GM21619 (cell line): ENCODE measurements at regions not wholly inside any gene's neighbourhood (a gene's known extent, or its start where the extent isn't known, plus 50 kb on each side); places are given as distances from the start of the nearest gene placed in this dataset.
"Not testable (repeated sequence)": the region's sequence is repeated elsewhere in the genome, so short reads cannot be mapped to it uniquely, and the experiment has no call there.

Source experiments
- ATAC-seq: cut with Tn5 transposase; IDR thresholded peaks from one replicate; pipeline ENCODE4 v1.9.1; 2021; ENCODE audit not compliant: unreplicated experiment

DNA sequence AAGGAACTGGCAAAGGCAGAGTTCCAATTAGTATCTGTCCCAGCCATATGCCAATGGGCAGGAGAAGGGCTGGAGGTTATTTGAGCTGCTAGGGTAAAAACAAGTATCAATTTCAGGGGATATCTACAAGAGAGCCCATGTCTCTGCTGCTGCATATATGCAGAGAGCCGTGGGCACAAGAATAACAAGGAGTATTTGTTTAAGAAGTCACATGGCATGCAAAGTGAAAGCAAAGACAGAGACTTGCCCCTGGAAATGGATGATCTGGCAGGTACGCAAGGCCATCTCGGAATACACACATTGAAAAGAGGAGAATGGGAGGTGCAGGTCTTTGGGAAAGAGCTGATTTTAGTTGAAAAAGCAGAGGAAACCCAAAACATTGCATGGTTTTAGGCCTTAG is 170.6 kb downstream of the EVA1A start:
- ATAC-seq: no peak

DNA sequence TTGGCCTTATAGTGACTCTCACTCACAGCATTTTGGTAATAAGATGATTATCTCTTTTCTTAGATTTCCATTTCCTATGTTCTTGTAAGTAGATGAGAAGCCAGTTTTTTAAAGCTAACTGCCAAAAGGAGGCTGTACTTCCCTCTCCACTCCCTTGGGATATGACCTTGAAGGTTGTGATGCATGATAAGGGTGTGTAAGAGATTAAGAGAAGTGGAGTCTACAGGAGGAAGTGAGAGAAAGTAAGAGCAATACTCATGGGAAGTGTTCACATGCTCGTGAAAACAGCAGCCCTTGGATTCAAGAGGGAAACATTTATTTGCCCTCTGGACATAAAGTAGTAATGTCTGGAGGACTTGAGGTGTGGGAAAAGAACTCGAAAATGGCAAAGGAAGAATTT is 171.5 kb downstream of the EVA1A start:
- ATAC-seq: no peak

- ATAC-seq: no peak
Measured at GRCh38 chr2:75381032-75381431, 179.7 kb downstream of the EVA1A start.

DNA sequence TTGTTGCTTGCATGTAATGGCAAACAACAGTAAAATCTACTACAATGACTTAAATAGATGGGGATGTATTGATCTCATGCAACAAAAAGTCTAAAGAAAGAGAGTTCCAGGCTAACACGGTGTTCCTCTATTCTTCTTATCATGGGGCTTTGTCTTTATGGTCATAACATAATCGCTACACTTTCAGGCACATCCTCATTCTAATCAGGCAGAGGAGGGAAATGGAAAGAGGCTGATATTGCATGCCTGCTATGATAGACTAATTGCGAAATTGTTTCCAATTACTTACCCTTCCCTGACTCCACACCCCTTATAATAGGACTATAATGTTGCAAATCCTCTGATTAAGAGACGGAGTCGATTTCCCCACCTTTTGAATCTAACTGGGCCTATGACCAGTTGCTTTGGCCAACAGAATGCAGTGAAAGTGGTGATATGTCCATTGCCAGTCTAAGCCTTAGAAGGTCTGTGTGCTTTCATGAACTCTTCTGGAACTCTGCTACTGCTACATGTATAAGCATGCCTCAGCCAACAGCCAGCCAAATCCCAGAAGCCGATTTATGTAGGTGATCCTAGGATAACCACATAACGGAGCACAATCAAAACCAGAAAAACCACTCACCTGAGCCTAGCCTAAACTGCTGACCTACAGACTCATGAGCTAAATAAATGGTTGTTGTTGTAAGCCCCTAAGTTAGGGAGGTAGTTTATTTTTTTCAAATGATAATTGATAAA is 180.3 kb upstream of the TACR1 start:
- ATAC-seq: no peak

- no peak for ATAC-seq
Measured at GRCh38 chr2:75375646-75376582, 176.6 kb upstream of the TACR1 start.

- ATAC-seq: not testable (repeated sequence)
Measured at GRCh38 chr2:75374414-75374957, 175.2 kb upstream of the TACR1 start.

DNA sequence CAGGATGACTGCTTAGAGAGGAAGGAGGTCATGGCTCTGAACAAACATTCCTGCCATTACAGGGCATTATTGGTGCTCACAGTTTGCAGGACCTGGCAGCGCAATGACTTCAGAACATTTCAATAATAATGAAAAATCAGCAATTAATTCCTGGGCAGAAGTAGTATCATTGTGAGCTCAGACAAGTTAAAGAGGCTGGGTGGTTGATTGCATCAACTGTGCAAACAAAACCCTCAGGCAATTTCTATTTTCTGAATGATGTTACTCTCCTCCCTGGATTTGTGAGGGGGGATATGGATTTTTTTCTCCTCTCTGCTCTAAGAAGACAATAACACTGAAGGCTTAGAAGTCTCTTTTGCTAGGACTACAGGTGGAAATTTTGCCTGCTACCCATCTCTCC is 168.1 kb upstream of the TACR1 start:
- no peak for ATAC-seq

DNA sequence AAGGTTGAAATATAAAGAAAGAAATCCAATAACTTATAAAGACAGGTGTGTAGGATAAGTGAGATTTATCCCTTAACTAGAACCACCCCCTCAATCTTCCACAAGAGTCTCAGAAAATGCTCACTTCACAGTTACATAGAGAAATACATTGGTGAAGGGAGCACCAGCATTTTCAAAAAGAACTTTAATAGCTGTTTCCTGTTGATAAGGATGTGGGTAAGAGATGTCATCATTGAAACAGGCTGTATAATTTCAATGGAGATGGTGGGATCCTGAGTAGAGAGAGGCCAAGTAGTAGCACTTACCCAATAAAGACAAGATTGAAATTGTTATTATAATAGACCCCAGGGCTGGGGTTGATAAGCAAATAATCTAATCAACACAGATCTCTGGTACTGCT is 162.2 kb upstream of the TACR1 start:
- no peak for ATAC-seq

DNA sequence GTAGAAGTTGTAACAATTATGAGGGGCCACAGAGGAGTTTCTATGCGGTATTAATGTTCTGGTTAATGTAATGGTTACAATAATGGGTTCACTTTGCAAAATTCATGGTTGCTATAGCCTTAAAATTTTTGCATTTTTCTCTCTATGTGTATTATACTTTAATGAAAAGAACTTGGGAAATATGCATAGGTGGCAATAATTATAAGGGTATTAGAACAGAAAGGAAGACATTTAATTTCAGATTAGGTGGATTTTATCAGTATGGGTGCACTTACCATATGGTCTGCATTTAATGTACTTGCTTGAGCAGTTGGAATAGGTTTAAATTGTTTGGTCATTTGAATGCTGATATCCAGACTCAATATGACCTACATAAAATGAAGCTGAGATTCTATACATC is 161.6 kb upstream of the TACR1 start:
- no peak for ATAC-seq

DNA sequence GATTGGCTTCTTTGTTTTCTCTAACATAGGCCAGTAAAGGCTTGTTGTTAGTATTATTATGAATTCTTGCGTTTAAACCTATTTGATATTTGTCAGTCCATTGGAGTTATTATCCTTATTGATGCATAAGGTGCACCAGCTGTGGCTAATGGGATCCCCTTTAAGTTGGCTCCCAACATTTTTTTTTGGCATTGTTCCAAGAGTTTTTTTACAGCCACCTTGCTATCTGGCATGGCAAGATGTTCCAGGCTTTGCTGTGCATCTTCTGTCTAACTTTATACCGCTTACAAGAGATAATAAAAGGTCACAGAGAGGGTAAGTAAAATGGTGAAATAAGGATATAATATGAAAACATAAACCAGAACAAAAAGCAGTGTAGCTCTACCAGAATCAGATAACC is 157.5 kb upstream of the TACR1 start:
- no peak for ATAC-seq

- ATAC-seq: no peak
Measured at GRCh38 chr2:75353131-75353530, 153.8 kb upstream of the TACR1 start.

DNA sequence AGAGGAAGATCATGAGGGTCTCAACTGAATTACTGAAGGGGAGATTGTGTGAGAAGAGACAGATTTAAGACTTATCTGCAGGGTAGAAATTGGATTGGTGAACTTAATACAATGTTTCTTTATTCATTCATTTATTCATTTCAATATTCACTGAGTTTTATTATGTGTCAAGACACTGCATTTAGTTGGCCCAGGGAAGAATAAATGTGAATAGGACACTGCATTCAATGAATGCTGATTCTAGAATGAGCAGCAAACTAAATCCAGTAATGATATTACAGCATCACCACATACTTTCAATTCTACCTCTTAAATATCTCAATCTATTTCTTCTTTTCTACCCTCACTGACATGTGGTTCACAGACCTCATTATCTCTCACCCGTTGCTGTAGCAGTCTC is 149.0 kb upstream of the TACR1 start:
- ATAC-seq: no peak

GRCh38 chr2:75344146-75344545 is 144.8 kb upstream of the TACR1 start:
- no peak for ATAC-seq

DNA sequence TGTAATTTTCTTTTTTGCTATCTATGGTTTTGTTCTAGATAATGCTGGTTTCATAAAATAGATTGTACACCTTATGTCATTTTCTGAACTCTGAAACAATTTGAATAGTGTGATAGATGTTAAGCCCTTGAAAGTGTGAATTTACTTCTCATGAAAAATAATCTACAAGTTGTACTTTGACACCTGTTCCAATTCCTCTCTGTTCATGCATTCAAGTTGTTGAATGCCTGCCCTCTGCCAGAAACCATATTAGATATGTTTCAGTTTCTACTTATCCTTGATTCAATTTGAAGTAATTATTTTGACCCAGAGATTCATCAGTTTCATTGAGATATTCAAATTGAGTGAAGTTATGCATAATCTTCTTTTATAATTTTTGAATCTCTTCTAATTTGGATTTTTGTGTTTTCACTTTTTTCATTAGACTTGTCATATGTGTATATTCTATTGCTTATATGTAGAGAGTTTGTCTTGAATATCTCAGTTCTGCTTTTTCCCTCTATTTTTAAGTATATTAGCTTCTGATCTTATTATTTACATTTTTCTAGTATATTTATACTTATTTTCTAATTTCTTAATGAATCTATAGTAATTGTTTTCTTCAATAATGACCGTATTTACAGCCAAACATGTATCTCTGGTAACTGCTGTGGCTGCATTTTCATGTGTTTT is 143.3 kb upstream of the TACR1 start:
- no peak for ATAC-seq

DNA sequence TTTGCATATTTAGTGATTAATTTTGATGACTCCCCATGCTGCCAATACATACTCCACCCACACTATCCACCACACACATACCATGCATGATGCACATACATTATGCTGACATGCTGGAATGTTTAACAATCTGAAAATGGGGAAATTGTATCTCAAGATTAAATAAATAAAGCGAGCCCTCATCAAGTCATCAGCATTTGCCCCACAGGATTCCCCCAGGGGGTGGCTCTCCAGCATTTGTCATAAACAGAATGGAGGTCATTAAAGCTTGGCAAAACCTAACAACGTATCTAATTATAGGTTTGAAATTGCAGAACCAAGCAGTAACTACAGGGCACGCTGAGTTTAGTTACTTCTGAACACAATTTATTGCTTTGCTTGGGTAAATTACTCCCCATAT is 141.2 kb upstream of the TACR1 start:
- no peak for ATAC-seq

DNA sequence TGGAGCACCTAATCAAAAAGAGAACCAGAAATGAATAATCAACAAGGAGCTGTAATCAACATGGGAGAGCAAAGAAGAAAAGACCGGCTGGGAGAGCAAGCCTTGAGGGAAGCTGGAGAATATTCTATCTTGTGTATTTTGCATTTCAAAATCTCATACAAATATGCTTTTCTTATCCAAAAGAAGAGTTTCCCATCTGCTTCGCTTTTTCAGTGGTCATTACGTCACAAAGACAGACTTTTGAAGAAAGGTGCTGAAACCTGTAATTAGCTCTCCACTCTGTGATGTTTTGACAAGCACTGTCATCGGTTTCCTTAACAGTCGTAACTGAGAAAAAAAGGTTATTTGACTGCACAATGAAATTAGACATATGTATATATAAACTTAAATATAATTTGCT is 139.1 kb upstream of the TACR1 start:
- ATAC-seq: no peak

- ATAC-seq: no peak
Measured at GRCh38 chr2:75337619-75338018, 138.3 kb upstream of the TACR1 start.

- no peak for ATAC-seq
Measured at GRCh38 chr2:75337016-75337415, 137.7 kb upstream of the TACR1 start.

- no peak for ATAC-seq
Measured at GRCh38 chr2:75336451-75336850, 137.1 kb upstream of the TACR1 start.

DNA sequence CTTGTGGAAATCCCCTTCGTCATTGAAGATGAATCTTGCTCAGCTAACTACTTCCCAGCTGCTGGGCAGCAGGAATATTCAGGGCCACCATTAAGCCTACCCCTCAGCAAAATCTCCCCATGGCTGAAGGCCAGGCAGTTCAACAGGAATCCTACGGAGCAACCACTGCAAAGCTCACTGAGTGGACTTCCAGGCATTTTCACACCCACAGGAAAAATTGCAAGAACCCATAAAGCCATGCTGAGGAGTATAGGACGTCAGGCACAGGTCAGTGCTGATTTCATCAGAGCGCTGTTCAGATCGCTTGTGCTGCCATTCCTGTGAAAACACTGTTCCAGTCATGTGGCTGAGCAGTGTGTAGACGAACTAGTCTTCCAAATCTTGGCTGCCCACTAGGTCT is 134.8 kb upstream of the TACR1 start:
- ATAC-seq: no peak

- no peak for ATAC-seq
Measured at GRCh38 chr2:75333646-75334045, 134.3 kb upstream of the TACR1 start.
